ENCODE measurements at regions not wholly inside any gene's neighbourhood (a gene's known extent, or its start where the extent isn't known, plus 50 kb on each side); places are given as distances from the start of the nearest gene placed in this dataset.

GRCh38 chr4:137739391-137739790 is 207.1 kb upstream of the PCDH18 start:
- Histone ChIP-seq H4K20me1 (ENCODE audit: insufficient read depth, low read length) (no peaks in the 10 kb centered on the region), H3K23ac (ENCODE audit: low read depth, low read length) (no peak overlapping the region), H3K4ac (ENCODE audit: low read depth, low read length) (no peak overlapping the region), H2AK9ac (replicated peaks; ENCODE audit: low read depth, low read length, poor library complexity) (no peak overlapping the region), H3K4me3 (ENCODE audit: insufficient read depth, low read depth, low read length) (no peak overlapping the region), H3K36me3 (ENCODE audit: control insufficient read depth, insufficient read depth, low read length) (no peaks in the 10 kb centered on the region), H3K56ac (ENCODE audit: extremely low read depth, insufficient read depth, low read length) (no peak overlapping the region), H2BK120ac (ENCODE audit: low read depth, low read length) (no peak overlapping the region), H2AFZ (replicated peaks; ENCODE audit: low read length, poor library complexity) (no peak overlapping the region), H3K27ac (ENCODE audit: insufficient read depth, low read length) (no peak overlapping the region), H3K9me3 (ENCODE audit: control insufficient read depth, insufficient read depth, low read length) (no peaks in the 10 kb centered on the region), H2BK15ac (ENCODE audit: low read depth, low read length) (no peak overlapping the region), H4K5ac (ENCODE audit: low read depth, low read length) (no peak overlapping the region), H3K9ac (ENCODE audit: low read depth, low read length) (no peak overlapping the region), H3K4me1 (ENCODE audit: control insufficient read depth, insufficient read depth, low read length) (no peaks in the 10 kb centered on the region), H4K91ac (ENCODE audit: insufficient read depth, low read depth, low read length) (no peak overlapping the region), H2BK5ac (ENCODE audit: low read depth, low read length, poor library complexity, severe bottlenecking) (no peak overlapping the region), H4K8ac (ENCODE audit: low read depth in 2 of 2, low read length in 2 of 2) (no peak overlapping the region; a peak in 1 of 4 replicates), H3K9me1 (ENCODE audit: insufficient read depth, low read length) (0 out of 2 replicates have a peak, but pooled peaks cover 2% of the 10 kb centered on the region), H3K14ac (replicated peaks; ENCODE audit: low read depth, low read length) (no peak overlapping the region), H3K27me3 (ENCODE audit: control insufficient read depth, insufficient read depth, low read length) (no peaks in the 10 kb centered on the region), H2AK5ac (ENCODE audit: low read depth, low read length) (no peak overlapping the region), H3K4me2 (ENCODE audit: low read depth, low read length) (no peak overlapping the region), H2BK20ac (ENCODE audit: low read depth, low read length) (no peak overlapping the region), H3K79me1 (ENCODE audit: low read depth in 1 of 2, low read length in 2 of 2) (no peaks in the 10 kb centered on the region), H3K18ac (ENCODE audit: low read depth, low read length) (no peak overlapping the region)
- intact Hi-C loops (cut with micrococcal nuclease) (no loop called here), dilution Hi-C loops (cut with HindIII; ENCODE audit: low sequenced_read_pairs, unreplicated experiment) (no loop called here), in situ Hi-C loops (cut with MboI; ENCODE audit: low sequenced_read_pairs) (no loop called here)
- peak; percentile 65 for ATAC-seq (ENCODE audit: low read depth)
- TF ChIP-seq MAFK (IDR thresholded peaks at IDR 0.05; ENCODE audit: low read depth, low read length) (no peak), CEBPB (IDR thresholded peaks at IDR 0.05; ENCODE audit: low read depth, low read length) (no peak), RFX5 (IDR thresholded peaks at IDR 0.05; ENCODE audit: low read depth, low read length) (no peak), ELK1 (IDR thresholded peaks at IDR 0.05; ENCODE audit: borderline replicate concordance, low read depth, low read length) (no peak), MXI1 (IDR thresholded peaks at IDR 0.05; ENCODE audit: borderline replicate concordance, low read depth, low read length) (no peak), POLR2A (IDR thresholded peaks at IDR 0.05; ENCODE audit: low read depth, low read length) (no peak), RAD21 (IDR thresholded peaks at IDR 0.05; ENCODE audit: low read length) (no peak), USF2 (IDR thresholded peaks at IDR 0.05; ENCODE audit: low read depth, low read length) (no peak)
- POLR2A ChIA-PET (ENCODE audit: unreplicated experiment), result no interaction called here
- WGBS, 2 experiments (ENCODE audit: extremely low coverage in 2 of 2, insufficient read length in 1 of 2), result no CpG with 5 or more reads among the region's 1 CpG
- CTCF ChIA-PET, result no interaction called here
- DNase-seq, result no peak
- BruUV-seq (replicated peaks), result no TSS peak

Measured in IMR-90 (cell line).